Tongue (tissue), 1 donor: ENCODE measurements at regions not wholly inside any gene's neighbourhood (a gene's known extent, or its start where the extent isn't known, plus 50 kb on each side); places are given as distances from the start of the nearest gene placed in this dataset.

Source experiments
- DNase-seq: peaks from one replicate; pipeline ENCODE4 v3.0.0-alpha.2; 2015

GRCh38 chr17:13405080-13405479, 196.6 kb downstream of the HS3ST3A1 start:
- DNase-seq = no peak

- DNase-seq = no peak
Observed at GRCh38 chr17:13403982-13404946, 197.5 kb downstream of the HS3ST3A1 start.

DNA sequence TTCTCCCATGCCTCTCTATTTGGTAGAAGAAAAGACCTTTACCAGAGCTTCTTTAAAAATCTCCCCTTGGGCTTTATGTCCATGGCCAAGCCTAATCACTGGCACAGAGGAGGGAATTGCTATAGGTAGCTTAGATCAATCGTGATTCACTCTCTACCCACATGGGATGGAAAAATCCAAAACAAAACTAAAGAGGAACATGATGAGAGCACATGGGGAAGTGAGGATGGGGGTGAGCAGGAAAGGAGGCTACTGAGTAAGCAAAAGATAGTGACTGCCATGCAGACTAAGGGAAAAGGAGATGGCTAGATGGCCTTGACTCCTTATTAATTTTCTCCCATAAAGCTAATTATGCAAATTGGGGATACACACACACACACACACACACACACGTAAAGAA, 201.2 kb downstream of the HS3ST3A1 start:
- no peak for DNase-seq

DNA sequence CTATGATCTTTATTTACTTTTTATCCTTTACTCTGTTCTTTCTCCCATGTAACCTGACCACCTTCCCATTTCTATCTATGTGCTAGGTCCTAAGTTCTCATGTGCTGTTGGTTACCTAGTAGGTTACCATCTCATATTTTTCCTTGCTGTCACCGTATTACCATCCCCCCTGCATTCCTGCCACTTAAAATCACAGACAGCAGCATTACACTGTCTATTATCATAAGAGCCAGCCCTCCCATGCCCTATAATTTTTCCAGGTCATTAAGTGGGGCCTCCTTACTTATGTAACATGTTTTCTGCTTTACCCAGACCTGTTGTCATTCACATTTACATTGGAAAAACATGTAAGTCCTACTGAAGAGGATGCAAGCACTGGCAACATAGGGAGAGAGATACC, 202.9 kb downstream of the HS3ST3A1 start:
- no peak for DNase-seq

- no peak for DNase-seq
Observed at GRCh38 chr17:13398091-13398490, 203.6 kb downstream of the HS3ST3A1 start.

GRCh38 chr17:13395862-13396261, 205.9 kb downstream of the HS3ST3A1 start:
- no peak for DNase-seq

- no peak for DNase-seq
Observed at GRCh38 chr17:13395346-13395745, 206.4 kb downstream of the HS3ST3A1 start.

DNA sequence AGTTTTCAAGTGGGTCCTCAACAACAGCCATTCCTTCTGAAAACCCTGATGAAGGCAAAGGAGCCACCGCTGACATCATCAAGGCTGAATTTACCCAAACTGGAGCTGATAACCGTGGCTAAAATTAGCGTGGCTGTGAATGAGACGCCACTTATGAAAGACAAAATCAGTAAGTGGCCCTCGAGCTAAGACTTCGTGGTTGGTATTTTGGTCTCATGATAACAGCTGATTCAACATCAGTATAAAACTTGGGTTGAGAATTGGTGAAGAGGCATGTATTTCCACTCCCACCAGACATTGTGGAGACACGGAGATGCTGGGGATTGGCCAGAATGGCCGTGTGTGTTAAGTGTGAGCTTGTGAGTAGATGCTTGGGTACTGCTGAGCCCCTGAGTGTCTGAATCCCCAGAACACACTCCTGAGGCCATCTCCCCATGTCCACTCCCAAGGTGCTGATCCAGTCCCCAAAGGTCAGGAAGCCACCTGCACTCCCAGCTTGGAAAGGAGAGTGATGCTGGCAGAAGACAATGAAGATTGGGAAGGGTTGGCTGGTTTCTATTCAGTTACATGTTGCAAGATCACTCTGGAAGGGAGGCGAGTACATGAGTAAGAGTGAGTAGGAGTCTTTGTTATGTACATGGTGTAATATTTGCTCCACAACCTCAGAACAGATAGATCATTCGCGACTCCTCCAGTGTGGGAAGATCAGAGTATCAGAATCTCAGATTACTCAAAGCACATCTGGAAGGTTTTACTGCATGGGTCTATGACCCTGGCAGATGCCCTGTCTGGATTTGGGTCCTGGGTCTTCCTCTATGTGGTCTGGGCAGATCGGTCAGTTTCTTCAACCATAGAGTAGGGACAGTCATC, 207.7 kb downstream of the HS3ST3A1 start:
- no peak for DNase-seq

- no peak for DNase-seq
Observed at GRCh38 chr17:13387952-13388351, 213.8 kb downstream of the HS3ST3A1 start.

DNA sequence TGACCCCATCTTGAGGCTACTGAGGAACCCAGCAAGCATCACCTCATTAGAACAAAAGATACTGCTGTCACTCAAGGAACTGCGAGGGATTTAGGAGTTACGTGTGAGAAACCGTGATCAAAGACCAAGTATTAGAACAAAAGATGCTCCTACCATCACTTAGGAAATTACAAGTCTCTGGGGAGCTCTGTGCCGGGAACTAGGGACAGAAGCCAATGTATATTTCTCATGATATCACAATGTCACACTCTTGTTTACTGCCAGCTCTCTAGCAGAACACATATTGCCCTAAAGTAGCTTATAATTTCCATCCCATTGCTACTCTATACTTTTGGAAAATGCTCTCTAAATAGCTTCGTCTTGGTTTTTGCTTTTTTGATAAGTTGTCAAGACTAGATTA, 214.5 kb downstream of the HS3ST3A1 start:
- no peak for DNase-seq

GRCh38 chr17:13385481-13385911, 216.2 kb downstream of the HS3ST3A1 start:
- no peak for DNase-seq

DNA sequence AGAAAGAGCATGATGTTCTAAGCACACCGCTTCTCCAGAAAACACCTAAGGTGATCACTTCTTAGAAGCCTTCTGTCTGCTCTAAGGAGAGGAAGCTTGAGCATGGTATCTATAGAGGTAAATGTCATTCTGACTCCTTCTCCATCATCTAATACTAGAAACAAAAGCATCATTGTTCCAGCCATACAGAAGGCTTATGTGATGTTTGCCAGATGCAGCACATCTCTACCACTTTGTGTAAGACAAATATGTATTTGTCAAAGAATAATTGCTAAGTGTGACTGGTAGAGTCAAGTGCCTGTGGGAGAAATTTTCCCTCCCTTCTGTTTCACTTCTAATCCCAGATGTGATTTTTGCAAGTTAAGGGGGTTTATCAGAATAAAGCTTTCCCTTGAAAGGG, 217.1 kb downstream of the HS3ST3A1 start:
- DNase-seq = no peak

- DNase-seq = no peak
Observed at GRCh38 chr17:13378361-13378760, 223.4 kb downstream of the HS3ST3A1 start.

DNA sequence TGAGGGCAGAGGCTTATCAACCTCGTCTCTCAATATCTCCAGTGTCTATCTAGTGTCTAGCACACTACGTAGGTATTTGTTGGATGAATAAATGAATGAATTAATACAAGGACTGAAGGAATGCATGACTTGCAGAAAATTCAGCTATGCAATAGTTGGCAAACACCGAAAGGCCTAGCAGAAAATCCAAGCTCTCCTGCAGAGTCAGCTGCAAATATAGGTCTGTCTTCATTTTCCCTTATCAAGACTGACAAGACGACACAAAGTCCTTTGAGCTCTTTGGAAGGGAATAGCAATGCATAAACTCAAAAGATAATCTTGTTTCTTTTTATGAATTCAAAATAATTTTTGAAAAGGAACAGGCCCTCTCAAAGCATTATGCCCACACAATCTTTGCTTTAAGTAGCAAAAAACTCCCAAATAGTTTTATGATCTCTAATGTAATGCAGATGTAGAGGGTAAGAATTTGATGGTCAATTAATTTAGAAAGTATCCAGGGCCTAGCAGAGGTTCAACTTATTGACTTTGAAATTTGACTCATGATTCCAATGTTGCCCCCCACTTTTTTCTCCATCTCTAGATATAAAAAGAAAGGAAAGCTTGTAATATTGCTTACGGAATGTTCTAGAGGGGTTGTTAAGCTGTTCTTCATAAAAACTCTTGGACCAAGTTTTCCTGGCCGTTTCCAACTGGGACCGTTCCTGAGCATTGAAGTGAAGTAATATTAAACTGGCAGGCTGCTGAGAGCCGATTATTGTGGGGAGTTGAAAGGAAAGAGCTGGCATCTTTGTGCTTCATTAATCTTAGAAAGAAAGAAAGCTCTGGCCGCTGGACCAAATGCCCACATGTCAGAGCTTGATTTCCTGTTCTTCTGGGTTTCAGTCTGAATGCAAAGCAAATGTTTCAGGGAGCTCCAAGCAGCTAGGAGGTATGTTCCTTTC, 227.3 kb downstream of the HS3ST3A1 start:
- no peak for DNase-seq

DNA sequence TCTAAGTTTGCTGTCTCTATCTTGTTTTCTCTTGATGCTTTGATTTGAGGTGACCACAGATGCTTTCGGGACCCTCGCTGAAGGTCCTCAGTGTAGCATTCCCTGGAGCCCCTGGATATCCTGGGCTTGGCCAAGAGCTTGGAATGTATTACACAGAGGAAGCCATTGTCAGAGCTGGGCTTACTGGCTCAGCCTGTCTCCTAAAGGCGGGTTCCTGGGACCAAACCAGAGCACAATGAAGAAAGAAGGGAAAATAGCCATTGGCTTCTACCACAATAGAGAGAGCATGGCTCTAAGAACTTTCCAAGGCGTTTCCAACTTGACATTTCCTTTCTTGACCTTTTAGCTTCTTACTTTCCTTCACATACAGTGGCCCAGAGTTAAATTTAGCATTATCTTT, 229.3 kb downstream of the HS3ST3A1 start:
- DNase-seq = no peak

DNA sequence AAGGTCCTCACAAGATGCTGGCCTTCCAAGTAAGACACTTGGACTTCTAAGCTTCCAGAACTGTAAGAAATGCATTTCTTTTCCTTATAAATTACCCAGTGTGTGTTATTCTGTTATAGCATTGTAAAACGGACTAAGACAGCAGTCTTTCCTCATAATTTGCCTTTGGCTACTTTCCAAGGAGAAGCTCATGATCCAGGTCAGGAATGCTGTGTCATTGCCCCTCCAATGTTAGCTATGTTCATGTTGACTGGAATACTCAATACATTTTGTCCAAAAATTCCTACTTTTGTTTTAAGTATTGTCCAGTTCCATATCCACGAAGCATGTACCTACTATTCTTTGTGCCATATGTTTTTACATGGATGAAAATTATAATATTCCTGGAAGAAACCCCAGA, 234.6 kb downstream of the HS3ST3A1 start:
- DNase-seq = no peak

DNA sequence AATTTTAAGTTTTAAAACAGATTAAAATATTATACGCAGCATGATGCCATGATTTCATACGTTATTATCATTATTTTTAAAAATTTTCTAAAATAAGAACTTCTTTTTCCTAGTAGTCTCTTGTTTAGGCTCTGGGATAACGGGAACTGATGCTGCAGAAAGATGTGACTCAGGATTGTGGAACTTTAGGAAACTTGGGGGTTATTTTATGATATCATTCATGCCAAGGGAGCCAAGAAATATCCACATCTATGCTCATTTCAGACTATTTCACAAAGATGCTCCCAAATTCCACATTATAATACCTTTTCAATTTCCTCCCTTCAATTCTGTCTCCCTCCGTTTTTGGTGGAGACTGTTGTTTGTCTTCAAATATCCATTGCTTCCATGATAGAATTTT, 236.4 kb downstream of the HS3ST3A1 start:
- DNase-seq = no peak

DNA sequence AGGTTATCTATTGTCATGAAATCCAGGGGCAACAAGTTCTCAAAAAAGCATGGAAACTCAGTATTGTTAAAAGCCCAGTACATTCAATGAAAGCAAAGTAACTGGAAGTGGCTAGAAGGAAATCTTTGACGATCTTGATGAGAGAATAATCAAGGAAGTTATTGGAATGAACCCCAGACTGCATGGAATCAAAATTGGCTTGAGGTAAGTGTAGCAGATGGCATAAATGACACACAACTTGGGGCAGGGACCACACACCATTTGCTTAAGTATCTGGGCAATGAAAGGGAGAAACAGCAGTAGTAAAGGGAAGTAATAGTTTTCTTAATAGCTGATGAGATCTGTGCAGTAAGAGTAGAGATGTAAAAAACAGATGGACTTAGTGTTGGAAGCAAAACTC, 238.0 kb downstream of the HS3ST3A1 start:
- DNase-seq = no peak

DNA sequence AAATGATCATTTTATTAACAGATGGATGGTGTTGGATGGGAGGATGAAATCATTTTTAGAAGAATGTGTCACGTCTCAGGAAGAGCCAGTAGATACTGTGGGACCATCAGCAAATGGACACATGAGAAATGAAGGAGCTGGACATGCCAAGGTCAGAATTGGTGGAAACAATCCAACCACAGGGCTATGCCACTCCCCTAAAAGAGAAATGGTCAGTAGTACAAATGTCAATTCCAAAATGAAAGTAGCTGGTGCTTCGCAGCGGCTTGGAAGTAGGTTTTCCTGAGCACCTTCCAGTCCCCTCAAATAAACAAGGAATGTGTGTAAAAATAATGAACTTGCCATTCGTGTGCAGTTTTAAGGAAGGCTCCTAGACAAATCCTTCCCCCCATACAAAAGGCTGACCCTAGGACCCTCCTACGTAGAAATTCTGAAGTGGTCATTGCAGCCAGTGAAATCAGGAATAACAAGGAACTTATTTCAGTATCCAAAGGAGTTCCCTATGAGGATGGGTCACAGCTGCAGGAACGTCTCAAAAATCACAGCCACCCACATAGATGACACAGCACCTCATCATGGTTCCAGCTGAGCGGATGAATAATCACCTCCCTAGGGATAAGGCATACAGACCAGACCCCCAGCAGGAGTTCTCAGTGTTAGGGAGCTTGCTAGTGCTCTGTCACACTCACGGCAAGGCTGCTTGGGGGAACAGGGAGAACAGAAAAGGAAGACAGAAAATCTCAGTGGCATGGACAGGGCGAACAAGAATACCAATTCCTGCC, 239.2 kb downstream of the HS3ST3A1 start:
- no peak for DNase-seq

- no peak for DNase-seq
Observed at GRCh38 chr17:13359774-13360173, 242.0 kb downstream of the HS3ST3A1 start.

GRCh38 chr17:13355054-13355453, 246.7 kb downstream of the HS3ST3A1 start:
- no peak for DNase-seq
